Inflammatory macrophage (primary cell): ENCODE measurements at regions not wholly inside any gene's neighbourhood (a gene's known extent, or its start where the extent isn't known, plus 50 kb on each side); places are given as distances from the start of the nearest gene placed in this dataset.
A peak's percentile ranks its signal among the peaks of the same experiment; 100 is the strongest.

Experiments
- DNase-seq, 2 donors: peaks; one replicate each; pipeline ENCODE4 v3.0.0-alpha.2; 2020 to 2022

- DNase-seq = no peak
Observed at GRCh38 chr20:40538131-40538530, 150.9 kb downstream of the MAFB start.

GRCh38 chr20:40536808-40537207 lies 152.2 kb downstream of the MAFB start:
- no peak for DNase-seq

- DNase-seq = no peak
Observed at GRCh38 chr20:40535816-40536215, 153.2 kb downstream of the MAFB start.

GRCh38 chr20:40532103-40532502 lies 156.9 kb downstream of the MAFB start:
- DNase-seq = peak; percentile 45 to 56

- DNase-seq = no peak
Observed at GRCh38 chr20:40525351-40525750, 163.7 kb downstream of the MAFB start.

GRCh38 chr20:40524071-40524470 lies 165.0 kb downstream of the MAFB start:
- DNase-seq = no peak

- no peak for DNase-seq
Observed at GRCh38 chr20:40522405-40522804, 166.6 kb downstream of the MAFB start.

- DNase-seq = peak; percentile 15 to 24
Observed at GRCh38 chr20:40521962-40522361, 167.1 kb downstream of the MAFB start.

- DNase-seq = peak; percentile 59 to 73
Observed at GRCh38 chr20:40519918-40520317, 169.1 kb downstream of the MAFB start.

GRCh38 chr20:40512994-40513393 lies 176.0 kb downstream of the MAFB start:
- no peak for DNase-seq

- DNase-seq = no peak
Observed at GRCh38 chr20:40512591-40512990, 176.4 kb downstream of the MAFB start.

GRCh38 chr20:40511478-40511877 lies 177.6 kb downstream of the MAFB start:
- DNase-seq = no peak

GRCh38 chr20:40510622-40511021 lies 178.4 kb downstream of the MAFB start:
- DNase-seq = no peak

- DNase-seq = no peak
Observed at GRCh38 chr20:40508821-40509220, 180.2 kb downstream of the MAFB start.

- peak; percentile 99 to 100 for DNase-seq
Observed at GRCh38 chr20:40506537-40506939, 182.5 kb downstream of the MAFB start.

- DNase-seq = peak; percentile 17 to 54
Observed at GRCh38 chr20:40503119-40503518, 185.9 kb downstream of the MAFB start.

- no peak for DNase-seq
Observed at GRCh38 chr20:40502576-40502975, 186.5 kb downstream of the MAFB start.

- peak in 1 of 2 donors; percentile 41 for DNase-seq
Observed at GRCh38 chr20:40499391-40499790, 189.6 kb downstream of the MAFB start.

- peak; percentile 93 to 98 for DNase-seq
Observed at GRCh38 chr20:40497899-40498691, 190.9 kb downstream of the MAFB start.

- no peak for DNase-seq
Observed at GRCh38 chr20:40495956-40496355, 193.1 kb downstream of the MAFB start.

GRCh38 chr20:40494248-40494647 lies 194.8 kb downstream of the MAFB start:
- DNase-seq = peak; percentile 82 to 86

GRCh38 chr20:40493549-40493948 lies 195.5 kb downstream of the MAFB start:
- DNase-seq = peak in 1 of 2 donors; percentile 14

- DNase-seq = no peak
Observed at GRCh38 chr20:40493071-40493470, 196.0 kb downstream of the MAFB start.

- peak; percentile 37 to 43 for DNase-seq
Observed at GRCh38 chr20:40491009-40491590, 197.9 kb downstream of the MAFB start.
